ENCODE measurements at regions not wholly inside any gene's neighbourhood (a gene's known extent, or its start where the extent isn't known, plus 50 kb on each side); places are given as distances from the start of the nearest gene placed in this dataset.

- Histone ChIP-seq H3K27ac (no peak overlapping the region), H3K4me3 (no peak overlapping the region), H3K36me3 (no peaks in the 10 kb centered on the region), H3K27me3 (no peaks in the 10 kb centered on the region), H3K9me3 (peaks cover 3% of the 10 kb centered on the region), H3K4me1 (no peaks in the 10 kb centered on the region)
- no peak for ATAC-seq
- TF ChIP-seq CTCF (IDR thresholded peaks at IDR 0.05), result no peak
- DNase-seq, result no peak
- intact Hi-C loops (cut with DNase I), result no loop called here
These were observed 450.6 kb downstream of the LMO7 start for GRCh38 chr13:76086729-76087128.

- H3K4me3 ChIP-seq, result no peak overlapping the region
- no peak for TF ChIP-seq CTCF (IDR thresholded peaks at IDR 0.05)
- ATAC-seq, result no peak
- intact Hi-C loops (cut with DNase I), result no loop called here
- H3K27ac ChIP-seq, result no peak overlapping the region
- no peaks in the 10 kb centered on the region for H3K27me3 ChIP-seq
- H3K36me3 ChIP-seq, result no peaks in the 10 kb centered on the region
- H3K9me3 ChIP-seq, result peaks cover 3% of the 10 kb centered on the region
- DNase-seq, result no peak
- no peaks in the 10 kb centered on the region for H3K4me1 ChIP-seq
These were observed 431.7 kb downstream of the LMO7 start for GRCh38 chr13:76067850-76068249.

GRCh38 chr13:76053181-76053580, 417.1 kb downstream of the LMO7 start:
- no peak for ATAC-seq
- no peak overlapping the region for H3K27ac ChIP-seq
- no peak for DNase-seq
- intact Hi-C loops (cut with DNase I), result no loop called here
- H3K27me3 ChIP-seq, result no peaks in the 10 kb centered on the region
- no peak for TF ChIP-seq CTCF (IDR thresholded peaks at IDR 0.05)
- no peak overlapping the region for H3K4me3 ChIP-seq
- H3K4me1 ChIP-seq, result no peaks in the 10 kb centered on the region
- H3K9me3 ChIP-seq, result no peaks in the 10 kb centered on the region
- no peaks in the 10 kb centered on the region for H3K36me3 ChIP-seq

GRCh38 chr13:76049376-76049746, 413.2 kb downstream of the LMO7 start:
- DNase-seq (no peak), ATAC-seq (no peak)
- intact Hi-C loops (cut with DNase I), result no loop called here
- Histone ChIP-seq H3K4me3 (no peak overlapping the region), H3K9me3 (no peaks in the 10 kb centered on the region), H3K4me1 (no peaks in the 10 kb centered on the region), H3K27ac (no peak overlapping the region), H3K36me3 (no peaks in the 10 kb centered on the region), H3K27me3 (no peaks in the 10 kb centered on the region)
- no peak for TF ChIP-seq CTCF (IDR thresholded peaks at IDR 0.05)

- TF ChIP-seq CTCF (IDR thresholded peaks at IDR 0.05), result no peak
- Histone ChIP-seq H3K4me3 (no peak overlapping the region), H3K4me1 (no peaks in the 10 kb centered on the region), H3K9me3 (no peaks in the 10 kb centered on the region), H3K27me3 (no peaks in the 10 kb centered on the region), H3K27ac (no peak overlapping the region), H3K36me3 (no peaks in the 10 kb centered on the region)
- intact Hi-C loops (cut with DNase I), result no loop called here
- no peak for DNase-seq
- no peak for ATAC-seq
These were observed 412.7 kb downstream of the LMO7 start for GRCh38 chr13:76048675-76049375.

GRCh38 chr13:76048131-76048530, 412.0 kb downstream of the LMO7 start:
- Histone ChIP-seq H3K27ac (no peak overlapping the region), H3K27me3 (no peaks in the 10 kb centered on the region), H3K9me3 (no peaks in the 10 kb centered on the region), H3K36me3 (no peaks in the 10 kb centered on the region), H3K4me3 (no peak overlapping the region), H3K4me1 (no peaks in the 10 kb centered on the region)
- TF ChIP-seq CTCF (IDR thresholded peaks at IDR 0.05), result no peak
- intact Hi-C loops (cut with DNase I), result no loop called here
- ATAC-seq (no peak), DNase-seq (no peak)
